Right kidney (tissue), 1 donor: ENCODE measurements at regions not wholly inside any gene's neighbourhood (a gene's known extent, or its start where the extent isn't known, plus 50 kb on each side); places are given as distances from the start of the nearest gene placed in this dataset.

Source experiments
- DNase-seq: peaks from one replicate; pipeline ENCODE4 v3.0.0-alpha.2; 2016

DNA sequence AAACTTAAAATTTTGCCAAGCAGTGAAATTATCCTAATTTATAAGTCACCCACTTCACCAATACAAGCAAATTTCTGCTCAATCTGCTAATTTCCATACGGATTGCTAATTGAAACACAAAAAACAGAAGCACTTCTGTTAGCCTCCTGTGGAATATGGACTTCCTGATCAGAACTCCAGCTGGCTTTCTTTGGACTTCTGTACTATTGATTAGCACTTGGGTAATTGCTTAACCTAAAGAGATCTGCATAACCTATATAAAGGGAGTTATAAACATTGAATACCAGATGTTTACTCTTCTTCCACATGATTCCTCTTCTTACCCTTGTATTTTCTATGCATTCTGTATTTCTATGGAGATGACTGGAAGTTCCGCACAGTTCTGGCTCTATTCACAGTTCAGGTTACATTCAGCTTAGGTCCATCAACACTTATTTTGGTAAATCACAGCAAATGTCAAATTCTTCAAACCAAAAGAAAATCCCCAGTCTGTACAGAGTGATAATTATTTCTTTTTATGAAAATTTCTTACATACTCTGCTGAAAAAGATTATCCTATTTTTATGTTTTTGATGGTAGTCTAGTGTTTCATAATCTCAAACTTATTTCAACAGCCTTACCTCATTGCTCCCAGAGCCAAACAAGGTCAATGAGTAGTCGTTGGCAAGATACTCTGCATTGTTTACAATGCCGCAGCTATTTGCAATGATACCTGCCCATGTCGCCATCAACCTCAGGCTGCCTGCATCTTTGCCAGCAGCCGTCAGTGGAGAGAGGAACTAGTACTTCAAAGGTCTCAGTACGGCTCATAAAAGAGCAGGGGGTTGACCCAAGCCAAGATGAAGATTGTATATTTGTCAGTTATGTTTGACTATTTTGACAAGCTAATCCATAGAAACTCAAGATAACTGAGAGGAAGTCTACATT lies 225.6 kb downstream of the AHR start:
- DNase-seq, result no peak

- DNase-seq, result no peak
These were observed 226.3 kb downstream of the AHR start for GRCh38 chr7:17524746-17525145.

- no peak for DNase-seq
These were observed 228.2 kb downstream of the AHR start for GRCh38 chr7:17526621-17527020.

DNA sequence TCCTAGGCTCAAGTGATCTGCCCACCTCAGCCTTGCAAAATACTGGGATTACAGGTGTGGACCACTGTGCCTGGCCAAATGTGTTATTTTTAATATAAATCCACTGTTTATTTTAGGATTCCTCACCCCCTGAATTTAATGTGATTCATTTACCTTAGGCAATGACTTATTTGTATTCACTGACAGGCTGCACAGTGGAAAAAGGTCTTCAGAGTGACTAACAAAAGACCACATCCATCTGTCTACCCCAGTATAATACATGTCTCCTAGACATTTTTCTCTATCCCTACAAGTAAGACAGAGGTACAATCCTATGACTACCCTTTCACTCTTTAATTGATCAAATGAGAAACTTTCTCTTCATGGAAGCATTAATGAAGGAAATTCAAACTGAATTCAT lies 230.2 kb downstream of the AHR start:
- no peak for DNase-seq

DNA sequence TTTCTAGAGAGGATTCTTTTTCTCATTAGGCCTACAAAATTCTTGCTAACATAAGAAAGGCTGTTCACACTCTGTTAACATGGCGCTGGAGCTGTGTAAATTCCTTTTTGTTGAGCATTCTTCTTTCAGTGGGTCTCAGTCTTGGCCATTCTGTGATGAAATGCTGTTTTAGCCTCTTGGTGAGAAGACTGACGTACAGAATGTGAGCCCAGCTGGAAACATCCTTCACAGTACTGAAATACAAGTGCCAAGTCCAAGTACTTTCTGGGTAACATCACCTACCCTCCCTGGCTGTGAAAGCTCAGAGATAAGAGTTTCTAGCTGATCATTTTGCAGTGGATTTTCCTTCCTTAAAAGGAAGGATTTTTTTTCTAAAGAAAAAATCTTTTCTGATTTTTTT lies 231.8 kb downstream of the AHR start:
- DNase-seq, result no peak

- no peak for DNase-seq
These were observed 232.4 kb downstream of the AHR start for GRCh38 chr7:17530741-17531421.

DNA sequence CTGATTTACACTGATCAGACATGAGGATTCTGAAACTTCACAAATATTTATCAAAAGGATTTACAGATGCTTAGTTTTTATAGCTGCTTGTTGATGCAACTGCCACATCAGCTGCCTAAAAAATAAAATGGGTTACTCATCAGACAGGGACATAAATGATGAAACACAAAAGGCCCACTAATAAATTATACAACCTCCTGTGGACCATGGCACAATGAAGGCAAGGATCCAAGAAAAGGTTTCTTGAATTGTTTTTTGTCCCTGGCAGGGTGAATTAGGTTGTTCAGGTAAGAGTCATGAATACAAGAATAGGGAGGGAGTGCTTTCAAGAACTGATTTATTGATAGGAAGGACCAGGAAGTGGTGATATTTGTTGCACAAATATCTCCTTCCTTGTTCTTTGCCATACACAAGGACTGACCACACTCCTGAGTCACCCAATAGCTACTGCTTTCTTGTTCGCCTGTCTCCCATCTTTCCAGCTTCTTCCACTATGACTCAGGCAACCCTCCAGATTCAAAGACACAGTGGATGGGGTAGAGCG lies 234.5 kb downstream of the AHR start:
- DNase-seq, result no peak

GRCh38 chr7:17534348-17534747 lies 235.9 kb downstream of the AHR start:
- no peak for DNase-seq

- DNase-seq, result no peak
These were observed 237.3 kb downstream of the AHR start for GRCh38 chr7:17535776-17536175.

DNA sequence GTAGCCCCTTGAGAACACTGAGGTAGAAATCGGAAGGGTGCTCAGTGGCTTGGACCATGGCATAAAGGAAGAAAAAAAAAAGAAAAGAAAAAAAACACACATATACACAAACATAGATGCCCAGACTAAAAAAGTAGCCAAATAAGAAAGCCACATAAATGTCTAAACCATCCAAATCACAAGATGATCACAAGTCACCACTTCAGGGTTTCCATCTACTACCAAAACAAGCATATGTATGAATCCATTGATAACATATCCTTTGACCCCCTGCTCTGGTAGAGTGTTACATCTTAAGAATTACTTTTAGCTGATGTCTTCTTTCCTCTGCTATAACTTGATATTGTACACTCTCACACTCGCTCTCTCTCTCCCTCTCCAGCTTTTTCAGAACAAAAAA lies 245.9 kb downstream of the AHR start:
- no peak for DNase-seq

GRCh38 chr7:17545348-17545747 lies 246.9 kb downstream of the AHR start:
- no peak for DNase-seq

GRCh38 chr7:17546189-17546588 lies 247.7 kb downstream of the AHR start:
- no peak for DNase-seq

GRCh38 chr7:17546592-17546991 lies 248.1 kb downstream of the AHR start:
- no peak for DNase-seq

DNA sequence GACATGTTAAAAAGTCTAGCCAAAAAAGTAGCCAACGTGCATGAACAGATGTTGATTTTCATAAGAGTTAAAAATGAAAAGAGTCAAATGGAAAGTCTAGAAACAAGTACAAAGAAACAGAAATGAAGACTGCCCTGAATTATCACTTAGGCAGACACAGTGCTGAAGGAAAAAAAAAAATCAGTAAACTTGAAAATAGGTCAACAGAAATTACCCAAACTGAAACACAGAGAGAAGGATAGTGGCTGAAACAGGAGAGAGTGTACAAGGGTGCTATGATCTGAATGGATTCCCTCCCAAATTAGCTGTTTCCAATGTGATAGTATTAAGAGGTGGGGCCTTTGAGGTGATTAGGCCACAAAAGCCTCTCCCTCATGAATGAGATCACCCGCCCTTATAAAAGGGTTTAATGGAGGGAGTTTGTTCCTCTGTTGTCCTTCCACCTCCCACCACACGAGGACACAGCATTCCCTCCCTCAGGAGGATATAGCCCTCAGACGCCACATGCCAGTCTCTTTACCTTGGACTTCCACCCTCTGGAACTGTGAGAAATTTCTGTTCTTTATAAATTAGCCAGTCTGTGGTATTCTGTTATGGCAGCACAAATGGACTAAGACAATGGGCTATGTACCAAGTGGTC lies 249.7 kb downstream of the AHR start:
- no peak for DNase-seq

DNA sequence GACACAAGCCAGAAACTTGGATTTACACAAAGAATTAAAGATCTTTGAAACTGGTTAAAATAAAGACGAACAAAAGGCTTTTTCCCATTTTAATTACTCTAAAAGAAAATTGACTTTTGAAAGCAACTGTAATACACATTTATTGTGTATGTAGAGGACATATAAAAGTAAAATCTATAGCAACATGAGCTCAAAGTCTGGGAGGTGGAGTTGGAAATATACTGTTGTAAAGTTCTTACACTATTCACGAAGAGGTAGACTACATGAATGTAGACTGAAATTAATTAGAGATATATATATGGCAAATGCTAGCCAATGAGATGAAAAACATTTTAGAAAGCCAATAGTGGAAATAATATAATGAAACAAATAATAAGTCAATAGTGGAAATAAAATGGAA lies 251.0 kb downstream of the AHR start:
- DNase-seq, result no peak

- DNase-seq, result no peak
These were observed 253.9 kb downstream of the AHR start for GRCh38 chr7:17552373-17552772.

DNA sequence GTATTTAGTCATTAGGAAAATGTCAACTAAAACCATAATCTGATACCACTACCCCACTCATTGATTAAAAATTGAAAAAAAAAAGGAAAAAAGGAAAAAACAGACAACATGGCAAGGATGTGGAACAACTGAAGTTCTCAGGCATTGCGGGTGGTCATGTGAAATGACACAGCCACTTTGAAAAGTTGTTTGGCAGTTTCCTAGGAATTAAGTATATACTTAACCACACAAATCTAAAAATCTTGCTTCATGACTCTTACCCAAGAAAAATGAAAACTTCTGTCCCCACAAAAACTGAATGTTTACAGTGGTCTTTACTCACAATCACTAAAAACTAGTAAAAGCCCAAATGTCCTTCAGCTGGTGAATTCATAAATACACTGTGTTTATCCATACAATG lies 254.5 kb downstream of the AHR start:
- DNase-seq, result no peak

DNA sequence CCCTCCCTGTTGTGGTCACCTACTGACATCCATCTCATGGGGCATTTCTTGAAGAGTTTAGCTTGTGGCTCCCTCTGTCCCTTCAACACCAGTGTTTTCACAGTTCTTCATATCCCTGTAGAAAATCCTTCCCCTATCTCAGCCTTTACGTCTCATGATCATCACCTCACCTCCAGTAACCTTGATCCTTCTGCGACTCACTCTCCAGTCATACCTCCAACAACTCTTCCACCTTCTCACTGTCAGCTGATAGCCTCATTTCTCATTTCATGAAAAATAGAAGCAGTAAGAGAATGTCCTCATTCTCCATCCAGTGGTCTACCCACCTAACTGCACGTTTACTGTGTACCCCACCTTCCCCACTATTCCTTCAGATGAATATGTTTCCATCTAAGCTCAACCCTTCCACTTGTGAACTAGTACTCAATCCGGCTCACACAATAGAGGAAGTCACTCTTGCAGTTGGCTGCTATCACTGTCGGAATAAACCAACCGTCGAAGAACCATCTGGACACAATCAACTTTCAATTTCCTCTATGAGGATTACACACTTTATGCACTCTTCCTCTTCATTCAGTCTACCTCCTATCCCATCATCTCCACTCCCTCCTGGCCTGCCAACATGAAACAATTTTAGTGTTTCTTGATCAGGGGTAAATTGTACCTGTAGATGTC lies 256.0 kb downstream of the AHR start:
- DNase-seq, result no peak

DNA sequence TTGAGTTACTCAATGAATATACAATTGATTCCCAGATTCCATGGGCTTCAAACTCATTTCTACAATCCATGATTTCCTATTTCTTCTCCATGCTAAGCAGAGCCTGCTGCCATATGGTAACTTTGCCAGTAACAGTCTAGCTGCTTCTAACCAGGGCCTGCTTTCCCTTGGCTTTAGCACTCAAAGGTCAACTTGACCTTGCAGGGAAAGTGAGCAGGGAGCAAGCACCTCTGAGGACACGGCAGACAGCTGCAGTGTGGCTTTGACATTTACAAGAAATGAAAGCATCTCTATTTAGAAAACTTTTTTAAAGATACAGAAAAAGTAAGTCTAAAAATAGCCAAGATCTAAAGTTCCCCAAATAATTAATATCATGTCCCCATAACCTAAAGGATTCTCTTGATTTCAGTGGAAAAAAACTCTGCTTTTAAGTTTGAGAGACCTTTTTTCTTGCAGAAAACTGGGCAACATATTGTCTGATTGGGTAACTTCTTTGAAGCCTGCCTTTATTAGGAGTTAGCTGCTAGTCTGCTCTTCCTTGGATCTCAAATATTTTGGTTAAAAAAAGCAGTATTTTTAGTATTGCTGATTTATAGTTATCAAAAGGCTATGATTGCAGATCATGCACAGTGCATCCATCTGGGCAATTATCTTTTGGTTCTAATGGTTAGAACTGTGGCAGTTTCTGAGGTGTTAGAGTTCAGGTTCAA lies 257.9 kb downstream of the AHR start:
- no peak for DNase-seq

- no peak for DNase-seq
These were observed 258.8 kb downstream of the AHR start for GRCh38 chr7:17557251-17557671.

DNA sequence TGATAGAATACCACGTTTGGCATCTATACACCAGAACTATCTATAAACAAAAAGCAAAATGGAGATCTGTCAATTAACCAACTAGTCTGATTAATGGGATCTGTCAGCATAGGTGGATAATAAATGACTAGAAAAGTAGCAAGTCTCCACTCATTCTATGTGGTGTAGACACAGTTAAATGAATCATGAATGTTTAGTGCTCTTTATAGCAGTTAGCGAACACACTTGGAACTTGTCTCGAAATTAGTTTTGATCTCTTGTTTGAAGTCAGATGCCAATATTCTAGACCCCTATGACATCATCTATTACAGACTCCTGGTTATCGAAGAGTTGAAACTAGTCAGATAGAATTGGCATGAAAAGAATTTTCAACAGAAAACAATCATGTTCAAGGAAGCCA lies 259.7 kb downstream of the AHR start:
- DNase-seq, result no peak
